H1 (cell line): ENCODE measurements at regions not wholly inside any gene's neighbourhood (a gene's known extent, or its start where the extent isn't known, plus 50 kb on each side); places are given as distances from the start of the nearest gene placed in this dataset.

Experiments used
- CTCF ChIA-PET: fragments of 300-600 bp; sonication (Branson Sonifier 250); formaldehyde crosslinking; loops from one replicate; lab custom pipeline; 2021; ENCODE audit not compliant: partially characterized antibody; lab: Charles Lee
- POLR2A ChIA-PET: fragments of 300-600 bp; sonication (Branson Sonifier 250); formaldehyde crosslinking; loops from one replicate; lab custom pipeline; 2021; ENCODE audit warnings: inconsistent platforms; ENCODE audit not compliant: partially characterized antibody; lab: Charles Lee
- DNase-seq, 2 experiments: peaks; one replicate each; pipeline versions ENCODE4 v3.0.0 to v3.0.0-alpha.2; 2010 to 2022; ENCODE audit warnings: low spot score in 2 of 2, low read depth in 1 of 2, mixed read lengths in 1 of 2
- FAIRE-seq: peaks from 2 replicates; lab custom pipeline; 2011; peaks lifted over from hg19 to GRCh38; lab: Jason Lieb, UNC
- H2AFZ ChIP-seq: 2 replicates; pipeline ENCODE4 v1.8.1; 2012; ENCODE audit warnings: low read length, inconsistent platforms
- H2AK5ac ChIP-seq: 2 replicates; pipeline ENCODE4 v1.6.1; 2013; ENCODE audit warnings: low read depth, low read length
- H2BK120ac ChIP-seq: replicated peaks from 2 replicates; pipeline ENCODE3; 2013; ENCODE audit warnings: low read depth, low read length, inconsistent platforms
- H2BK12ac ChIP-seq: 2 replicates; pipeline ENCODE4 v1.6.1; 2013; ENCODE audit warnings: low read depth, low read length
- H2BK15ac ChIP-seq: 2 replicates; pipeline ENCODE4 v1.6.1; 2013; ENCODE audit warnings: low read length
- H2BK20ac ChIP-seq: 2 replicates; pipeline ENCODE4 v1.6.1; 2013; ENCODE audit warnings: low read length
- H2BK5ac ChIP-seq: 2 replicates; pipeline ENCODE4 v1.6.1; 2013; ENCODE audit warnings: low read depth, low read length
- H3K14ac ChIP-seq: 2 replicates; pipeline ENCODE4 v1.6.1; 2013; ENCODE audit warnings: inconsistent platforms; ENCODE audit not compliant: insufficient read length
- H3K18ac ChIP-seq: 2 replicates; pipeline ENCODE4 v1.6.1; 2013; ENCODE audit warnings: low read length; ENCODE audit errors: extremely low read depth
- H3K23ac ChIP-seq: 2 replicates; pipeline ENCODE4 v1.6.1; 2013; ENCODE audit warnings: inconsistent platforms; ENCODE audit not compliant: insufficient read length
- H3K23me2 ChIP-seq: 2 replicates; pipeline ENCODE4 v1.6.1; 2013; ENCODE audit warnings: low read depth, low read length
- H3K27ac ChIP-seq: 2 replicates; pipeline ENCODE4 v1.6.1; 2011; ENCODE audit warnings: low read depth, low read length, inconsistent platforms
- H3K27me3 ChIP-seq, 4 experiments: replicated peaks in 1 of 4; 1 replicate in 1 of 4; 2 replicates in 3 of 4; pipeline versions ENCODE4 v1.6.1 to v1.8.1; 2011 to 2013; ENCODE audit warnings: low read length in 3 of 4, mild to moderate bottlenecking in 3 of 4, inconsistent platforms in 2 of 4, mixed read lengths in 2 of 4, moderate library complexity in 1 of 4; ENCODE audit not compliant: control insufficient read depth in 3 of 4, insufficient read depth in 3 of 4; ENCODE audit errors: extremely low read depth in 1 of 4
- H3K36me3 ChIP-seq, 4 experiments: 2 replicates each; pipeline versions ENCODE4 v1.6.1 to v1.8.1; 2011 to 2013; ENCODE audit warnings: mild to moderate bottlenecking in 4 of 4, low read length in 3 of 4, moderate library complexity in 2 of 4, control low read depth in 1 of 4, inconsistent platforms in 1 of 4; ENCODE audit not compliant: insufficient read depth in 4 of 4, control insufficient read depth in 2 of 4
- H3K4ac ChIP-seq: replicated peaks from 2 replicates; pipeline ENCODE3; 2013; ENCODE audit warnings: low read length, low read depth, mixed read lengths, inconsistent platforms; ENCODE audit not compliant: insufficient read length
- H3K4me1 ChIP-seq, 4 experiments: replicated peaks in 1 of 4; 1 replicate in 1 of 4; 2 replicates in 3 of 4; pipeline versions ENCODE4 v1.6.1 to v1.8.1; 2011 to 2013; ENCODE audit warnings: low read length in 3 of 4, inconsistent platforms in 2 of 4, mixed read lengths in 1 of 4; ENCODE audit not compliant: insufficient read depth in 4 of 4, control insufficient read depth in 3 of 4
- H3K4me2 ChIP-seq, 2 experiments: 2 replicates each; pipeline versions ENCODE4 v1.6.1 to v1.8.1; 2011 to 2013; ENCODE audit warnings: low read depth in 2 of 2, low read length in 2 of 2, control low read depth in 1 of 2, inconsistent platforms in 1 of 2, mild to moderate bottlenecking in 1 of 2; ENCODE audit not compliant: insufficient read depth in 1 of 2
- H3K4me3 ChIP-seq, 4 experiments: fragments of 200-600, 300-600 bp in 1 of 4; sonication (generic), shearing (Covaris generic), sonication (Bioruptor Twin) in 1 of 4; 2 replicates each; pipeline versions ENCODE4 v1.5.1 to v1.8.1; 2011 to 2016; ENCODE audit warnings: low read length in 4 of 4, low read depth in 3 of 4, control low read depth in 2 of 4, inconsistent platforms in 2 of 4, mild to moderate bottlenecking in 2 of 4, mixed read lengths in 1 of 4, moderate library complexity in 1 of 4; ENCODE audit not compliant: insufficient read depth in 2 of 4; ENCODE audit errors: extremely low read depth in 1 of 4
- H3K56ac ChIP-seq: replicated peaks from 2 replicates; pipeline ENCODE3; 2013; ENCODE audit warnings: low read depth, mild to moderate bottlenecking, mixed read lengths, low read length, inconsistent platforms; ENCODE audit not compliant: insufficient read length
- H3K79me1 ChIP-seq: 2 replicates; pipeline ENCODE4 v1.6.1; 2013; ENCODE audit warnings: low read depth, low read length, control low read depth
- H3K79me2 ChIP-seq, 2 experiments: 2 replicates each; pipeline versions ENCODE4 v1.6.1 to v1.8.1; 2012 to 2013; ENCODE audit warnings: low read length in 2 of 2, mild to moderate bottlenecking in 2 of 2, inconsistent platforms in 1 of 2; ENCODE audit not compliant: insufficient read depth in 2 of 2, control insufficient read depth in 1 of 2
- H3K9ac ChIP-seq, 4 experiments: replicated peaks in 1 of 4; 1 replicate in 1 of 4; 2 replicates in 3 of 4; pipeline versions ENCODE4 v1.6.1 to v1.8.1; 2011 to 2013; ENCODE audit warnings: low read depth in 3 of 4, low read length in 3 of 4, control low read depth in 2 of 4, mild to moderate bottlenecking in 2 of 4, moderate library complexity in 2 of 4, inconsistent platforms in 1 of 4; ENCODE audit errors: extremely low read depth in 1 of 4
- H3K9me3 ChIP-seq, 2 experiments: 2 replicates each; pipeline versions ENCODE4 v1.6.1 to v1.8.1; 2012 to 2013; ENCODE audit warnings: mild to moderate bottlenecking in 2 of 2, moderate library complexity in 2 of 2, control low read depth in 1 of 2, inconsistent platforms in 1 of 2, low read depth in 1 of 2, low read length in 1 of 2, mixed read lengths in 1 of 2; ENCODE audit not compliant: insufficient read depth in 2 of 2
- H4K20me1 ChIP-seq, 2 experiments: replicated peaks in 1 of 2; 2 replicates each; pipeline versions ENCODE3 to v1.8.1; 2011 to 2013; ENCODE audit warnings: inconsistent platforms in 2 of 2, low read length in 2 of 2, mild to moderate bottlenecking in 1 of 2; ENCODE audit not compliant: insufficient read depth in 2 of 2, control insufficient read depth in 1 of 2
- H4K5ac ChIP-seq: 2 replicates; pipeline ENCODE4 v1.6.1; 2013; ENCODE audit warnings: low read length, low read depth, mixed read lengths, inconsistent platforms; ENCODE audit not compliant: insufficient read length
- H4K8ac ChIP-seq: 2 replicates; pipeline ENCODE4 v1.8.0; 2013; ENCODE audit warnings: mild to moderate bottlenecking, moderate library complexity, low read length, inconsistent platforms; ENCODE audit not compliant: insufficient read depth; ENCODE audit errors: extremely low read depth
- H4K91ac ChIP-seq: replicated peaks from 2 replicates; pipeline ENCODE3; 2013; ENCODE audit warnings: low read length, mixed read lengths, inconsistent platforms; ENCODE audit not compliant: insufficient read length
- BCL11A ChIP-seq, 2 experiments: IDR thresholded peaks; one replicate each; pipeline ENCODE4 v1.6.1; 2011; ENCODE audit warnings: low read depth in 2 of 2, low read length in 2 of 2, mild to moderate bottlenecking in 2 of 2
- CBX5 ChIP-seq: fragments of 300-800, 300-1000 bp; sonication (generic); IDR thresholded peaks from 2 replicates; pipeline ENCODE4 v1.7.1; 2016; ENCODE audit warnings: antibody characterized with exemption, low read length, low read depth
- GABPA ChIP-seq: IDR thresholded peaks from 2 replicates; pipeline ENCODE4 v1.6.1; 2011; ENCODE audit warnings: mild to moderate bottlenecking, low read length, moderate library complexity, borderline replicate concordance; ENCODE audit not compliant: insufficient read depth
- HDAC2 ChIP-seq, 2 experiments: fragments of 300-600 bp in 1 of 2; sonication (generic) in 1 of 2; IDR thresholded peaks; 2 replicates each; pipeline ENCODE4 v1.6.1; 2011 to 2012; ENCODE audit warnings: low read depth in 2 of 2, low read length in 2 of 2, mild to moderate bottlenecking in 2 of 2, moderate library complexity in 2 of 2, borderline replicate concordance in 1 of 2, inconsistent platforms in 1 of 2
- KDM1A ChIP-seq: fragments of 200-600, 300-600 bp; sonication (generic); IDR thresholded peaks from 2 replicates; pipeline ENCODE4 v1.7.1; 2016; ENCODE audit warnings: mild to moderate bottlenecking, low read length, borderline replicate concordance
- RAD21 ChIP-seq, 2 experiments: IDR thresholded peaks in 1 of 2; conservative IDR thresholded peaks in 1 of 2; 2 replicates each; pipeline ENCODE4 v1.6.1; 2011; ENCODE audit warnings: low read depth in 2 of 2, low read length in 2 of 2, improper control_type of control experiment in 1 of 2, inconsistent platforms in 1 of 2, mild to moderate bottlenecking in 1 of 2, moderate library complexity in 1 of 2
- TBP ChIP-seq: IDR thresholded peaks from 2 replicates; pipeline ENCODE4 v1.6.1; 2011; ENCODE audit warnings: low read depth, low read length, improper control_type of control experiment
- YY1 ChIP-seq: IDR thresholded peaks from 2 replicates; pipeline ENCODE4 v1.6.1; 2011; ENCODE audit warnings: low read depth, mild to moderate bottlenecking, low read length
- ZNF274 ChIP-seq: IDR thresholded peaks from 2 replicates; pipeline ENCODE4 v1.7.0; 2012; ENCODE audit warnings: low read length, borderline replicate concordance; ENCODE audit errors: extremely low read depth
- WGBS, 2 experiments: shearing (Covaris generic) in 1 of 2; methylation state at CpG; one replicate each; pipeline versions ENCODE4 v1.1.6 to v1.1.7; 2013 to 2015; ENCODE audit warnings: low lambda C conversion rate in 2 of 2, mixed read lengths in 2 of 2, inconsistent platforms in 1 of 2, low coverage in 1 of 2, missing lambda C conversion rate in 1 of 2; ENCODE audit not compliant: insufficient replicate concordance in 2 of 2, insufficient coverage in 1 of 2, insufficient read length in 1 of 2; ENCODE audit errors: extremely low coverage in 1 of 2, missing lambda C conversion rate in 1 of 2; 5-methylcytosine and 5-hydroxymethylcytosine counted together
- TF ChIP-seq, protein P1 (sequence below): IDR thresholded peaks from 2 replicates; pipeline ENCODE4 v1.6.1; 2011; ENCODE audit warnings: low read depth, mild to moderate bottlenecking, low read length; ENCODE audit not compliant: insufficient read depth

DNA sequence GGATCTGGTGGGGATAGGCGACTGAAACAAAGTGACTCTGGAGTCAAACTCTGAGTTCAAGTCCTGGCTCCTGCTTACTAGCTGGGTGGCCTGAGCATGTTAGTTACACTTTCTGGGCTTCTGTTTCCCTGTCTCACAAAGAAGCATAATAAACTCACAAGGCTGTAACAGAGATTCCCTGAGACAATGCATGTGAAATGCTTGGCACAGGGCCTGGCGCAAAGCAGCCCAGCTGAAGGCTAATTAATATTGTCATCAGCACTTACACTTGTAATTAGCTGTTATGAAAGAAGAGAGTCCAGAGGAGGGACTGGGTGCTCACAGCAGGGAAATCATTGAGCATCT, 64.1 kb upstream of the SPOCK1 start:
- Histone ChIP-seq H2BK12ac (no peak overlapping the region), H3K79me2 (no peaks in the 10 kb centered on the region), H2BK120ac (no peak overlapping the region), H4K8ac (no peak overlapping the region), H3K9me3 (no peaks in the 10 kb centered on the region), H3K4me1 (peaks cover 0 to 8% (median 2%) of the 10 kb centered on the region in 4 experiments; a peak in 3 of 7 replicates), H3K9ac (no peak overlapping the region), H3K56ac (no peak overlapping the region), H3K18ac (no peak overlapping the region), H3K4ac (no peak overlapping the region), H3K36me3 (no peaks in the 10 kb centered on the region), H4K91ac (peak overlapping the region; percentile 53), H4K20me1 (no peaks in the 10 kb centered on the region), H4K5ac (no peak overlapping the region), H3K23me2 (no peaks in the 10 kb centered on the region), H2BK20ac (no peak overlapping the region), H2AK5ac (no peak overlapping the region), H2AFZ (no peak overlapping the region; the same call in 1 of the 2 replicates), H3K79me1 (no peaks in the 10 kb centered on the region), H3K4me2 (no peak overlapping the region), H3K14ac (no peak overlapping the region), H3K23ac (no peak overlapping the region), H3K27ac (no peak overlapping the region), H2BK15ac (no peak overlapping the region), H2BK5ac (no peak overlapping the region), H3K4me3 (no peak overlapping the region), H3K27me3 (no peaks in the 10 kb centered on the region; a peak in 1 of 7 replicates)
- TF ChIP-seq, protein P1, sequence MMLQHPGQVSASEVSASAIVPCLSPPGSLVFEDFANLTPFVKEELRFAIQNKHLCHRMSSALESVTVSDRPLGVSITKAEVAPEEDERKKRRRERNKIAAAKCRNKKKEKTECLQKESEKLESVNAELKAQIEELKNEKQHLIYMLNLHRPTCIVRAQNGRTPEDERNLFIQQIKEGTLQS, result no peak
- TF ChIP-seq TBP (no peak), RAD21 (IDR thresholded peaks at IDR 0.05 in 1 of 2, conservative IDR thresholded peaks at IDR 0.05 in 1 of 2; ENCODE audit: low read depth in 2 of 2, low read length in 2 of 2) (no peak), YY1 (no peak), ZNF274 (no peak), HDAC2 (IDR thresholded peaks at IDR 0.05; ENCODE audit: borderline replicate concordance in 1 of 2, low read depth in 2 of 2, low read length in 2 of 2) (no peak), CBX5 (no peak), BCL11A (IDR thresholded peaks at IDR 0.05; ENCODE audit: low read depth in 2 of 2, low read length in 2 of 2) (no peak), KDM1A (no peak), GABPA (no peak)
- FAIRE-seq (no peak), DNase-seq (no peak)
- ChIA-PET CTCF (no interaction called here), POLR2A (no interaction called here)
- 90% methylated on average over 2 of the region's 2 CpGs; no CpG with 5 or more reads in 1 of the 2 experiments for WGBS, 2 experiments
